ENCODE measurements at regions not wholly inside any gene's neighbourhood (a gene's known extent, or its start where the extent isn't known, plus 50 kb on each side); places are given as distances from the start of the nearest gene placed in this dataset.

- TF ChIP-seq E2F8 (IDR thresholded peaks at IDR 0.05; ENCODE audit: low read depth, partially characterized antibody) (no peak), NRF1 (conservative IDR thresholded peaks at IDR 0.05; ENCODE audit: low read depth, low read length) (no peak), E4F1 (IDR thresholded peaks at IDR 0.05; ENCODE audit: borderline replicate concordance, partially characterized antibody) (no peak), MEF2A (IDR thresholded peaks at IDR 0.05; ENCODE audit: insufficient read depth, low read depth, low read length) (no peak)
These were observed 305.7 kb downstream of the DYSF start (continued) for GRCh38 chr2:71759060-71759459.

- in situ Hi-C loops (cut with MboI), result no loop called here
- no peak overlapping the region for H3K4me3 ChIP-seq
- SMC1A ChIA-PET (ENCODE audit: uncharacterized antibody, unreplicated experiment), result no interaction called here
- CTCF ChIA-PET, result no interaction called here
- RAD21 ChIA-PET (ENCODE audit: unreplicated experiment), result no interaction called here
- H3K79me2 ChIP-seq (ENCODE audit: control insufficient read depth, insufficient read depth, low read length), result no peaks in the 10 kb centered on the region
- POLR2A ChIA-PET, result no interaction called here
- no peaks in the 10 kb centered on the region for H3K27me3 ChIP-seq (replicated peaks in 1 of 2; ENCODE audit: control insufficient read depth in 2 of 2, insufficient read depth in 2 of 2, low read length in 1 of 2)
- 10% methylated on average over 9 of the region's 9 CpGs for WGBS (ENCODE audit: insufficient coverage, insufficient replicate concordance, low lambda C conversion rate, missing lambda C conversion rate)
- H3K36me3 ChIP-seq (ENCODE audit: control insufficient read depth in 2 of 2, insufficient read depth in 2 of 2, low read length in 1 of 2), result no peaks in the 10 kb centered on the region
- H2AFZ ChIP-seq (ENCODE audit: control insufficient read depth, low read depth, low read length), result no peak overlapping the region
- no peaks in the 10 kb centered on the region for H3K4me1 ChIP-seq (ENCODE audit: control insufficient read depth, insufficient read depth, low read length)
- no peak overlapping the region for H3K9ac ChIP-seq (ENCODE audit: control insufficient read depth, insufficient read depth, low read length)
- H3K9me3 ChIP-seq (replicated peaks; ENCODE audit: control insufficient read depth, insufficient read depth, low read length), result no peaks in the 10 kb centered on the region
- ATAC-seq (no peak), DNase-seq (ENCODE audit: low read depth, low spot score) (no peak), FAIRE-seq (no peak)
- no peaks in the 10 kb centered on the region for H4K20me1 ChIP-seq (ENCODE audit: control insufficient read depth, insufficient read depth)
- BruUV-seq (replicated peaks), result no TSS peak
- no peak overlapping the region for H3K27ac ChIP-seq (ENCODE audit: control insufficient read depth, insufficient read depth)
- intact Hi-C loops (cut with micrococcal nuclease; ENCODE audit: unreplicated experiment), result no loop called here
- no peak overlapping the region for H3K4me2 ChIP-seq (ENCODE audit: control insufficient read depth, insufficient read depth)
- TF ChIP-seq ELK1 (IDR thresholded peaks at IDR 0.05; ENCODE audit: low read depth, low read length), result no peak
- TF ChIP-seq EED (IDR thresholded peaks at IDR 0.05; ENCODE audit: low read depth), result no peak
- TF ChIP-seq MTA2 (IDR thresholded peaks at IDR 0.05; ENCODE audit: low read depth), result no peak
- TF ChIP-seq CEBPZ (IDR thresholded peaks at IDR 0.05; ENCODE audit: low read depth, low read length), result no peak
- no peak for TF ChIP-seq POU2F2 (IDR thresholded peaks at IDR 0.05; ENCODE audit: borderline replicate concordance, low read depth, low read length)
- TF ChIP-seq EP300 (IDR thresholded peaks at IDR 0.05; ENCODE audit: borderline replicate concordance in 1 of 2, control insufficient read depth in 1 of 2, low read depth in 2 of 2, low read length in 2 of 2), result no peak
- TF ChIP-seq TCF7 (IDR thresholded peaks at IDR 0.05; ENCODE audit: borderline replicate concordance), result no peak
These were observed 304.0 kb downstream of the DYSF start for GRCh38 chr2:71757351-71757750.

Data from GM12878 (cell line).